Keratinocyte (primary cell): ENCODE measurements at regions not wholly inside any gene's neighbourhood (a gene's known extent, or its start where the extent isn't known, plus 50 kb on each side); places are given as distances from the start of the nearest gene placed in this dataset.

Experiments used
- DNase-seq: peaks from one replicate; pipeline ENCODE4 v3.0.0-alpha.2; 2011; ENCODE audit warnings: low read depth, missing footprints, low spot score
- FAIRE-seq: peaks from 2 replicates; lab custom pipeline; 2011; peaks lifted over from hg19 to GRCh38; lab: Jason Lieb, UNC
- H2AFZ ChIP-seq: 2 replicates; pipeline ENCODE4 v1.6.0; 2012; ENCODE audit warnings: low read length, control low read depth, inconsistent platforms; ENCODE audit not compliant: control insufficient read depth
- H3K27ac ChIP-seq: 2 replicates; pipeline ENCODE4 v1.5.1; 2011; ENCODE audit warnings: low read length; ENCODE audit not compliant: control insufficient read depth, insufficient read depth
- H3K27me3 ChIP-seq: 3 replicates; pipeline ENCODE4 v1.6.0; 2011; ENCODE audit warnings: low read length; ENCODE audit not compliant: control insufficient read depth, insufficient read depth; ENCODE audit errors: extremely low read depth
- H3K36me3 ChIP-seq, 2 experiments: 2 replicates in 1 of 2; 3 replicates in 1 of 2; pipeline ENCODE4 v1.5.1; 2011; ENCODE audit warnings: low read length in 2 of 2, mild to moderate bottlenecking in 1 of 2; ENCODE audit not compliant: control insufficient read depth in 2 of 2, insufficient read depth in 2 of 2; ENCODE audit errors: extremely low read depth in 1 of 2
- H3K4me1 ChIP-seq: 3 replicates; pipeline ENCODE4 v1.5.1; 2011; ENCODE audit warnings: low read length; ENCODE audit not compliant: control insufficient read depth, insufficient read depth; ENCODE audit errors: extremely low read depth
- H3K4me2 ChIP-seq: 3 replicates; pipeline ENCODE4 v1.6.0; 2011; ENCODE audit warnings: low read depth, low read length; ENCODE audit not compliant: control insufficient read depth, insufficient read depth; ENCODE audit errors: extremely low read depth
- H3K4me3 ChIP-seq, 3 experiments: fragments of 200-600 bp in 1 of 3; sonication (generic) in 1 of 3; 2 replicates in 2 of 3; 3 replicates in 1 of 3; pipeline ENCODE4 v1.5.1; 2011 to 2016; ENCODE audit warnings: low read length in 3 of 3, mild to moderate bottlenecking in 3 of 3, control low read depth in 2 of 3, inconsistent platforms in 1 of 3, low read depth in 1 of 3, mixed read lengths in 1 of 3, mixed run types in 1 of 3, moderate library complexity in 1 of 3; ENCODE audit not compliant: control insufficient read depth in 2 of 3, insufficient read depth in 2 of 3; ENCODE audit errors: extremely low read depth in 1 of 3
- H3K79me2 ChIP-seq: 2 replicates; pipeline ENCODE4 v1.6.0; 2012; ENCODE audit warnings: low read length; ENCODE audit not compliant: control insufficient read depth, insufficient read depth
- H3K9ac ChIP-seq: 3 replicates; pipeline ENCODE4 v1.6.0; 2011; ENCODE audit warnings: low read length; ENCODE audit not compliant: control insufficient read depth, insufficient read depth; ENCODE audit errors: extremely low read depth
- H3K9me1 ChIP-seq: 3 replicates; pipeline ENCODE4 v1.6.0; 2011; ENCODE audit warnings: low read length; ENCODE audit not compliant: control insufficient read depth, insufficient read depth; ENCODE audit errors: extremely low read depth
- H3K9me3 ChIP-seq: 2 replicates; pipeline ENCODE4 v1.5.1; 2012; ENCODE audit warnings: low read depth, low read length; ENCODE audit not compliant: control insufficient read depth
- H4K20me1 ChIP-seq: 3 replicates; pipeline ENCODE4 v1.6.0; 2011; ENCODE audit warnings: low read length; ENCODE audit not compliant: control insufficient read depth, insufficient read depth; ENCODE audit errors: extremely low read depth
- EZH2 ChIP-seq: IDR thresholded peaks from one replicate; pipeline ENCODE4 v1.6.1; 2012; ENCODE audit warnings: inconsistent platforms, mild to moderate bottlenecking, low read length, moderate library complexity
- dilution Hi-C: fragments of 300-500 bp; cut with MboI; formaldehyde crosslinking; loops from one replicate; pipeline ENCODE4 v1.7.0; 2020; ENCODE audit warnings: low sequenced_read_pairs; ENCODE audit not compliant: extremely low pct_ligation_motif_present
- TF ChIP-seq, protein P1 (sequence below), 3 experiments: IDR thresholded peaks in 1 of 3; conservative IDR thresholded peaks in 1 of 3; optimal IDR thresholded peaks in 1 of 3; 2 replicates in 2 of 3; 3 replicates in 1 of 3; pipeline versions ENCODE3 to v1.5.1; 2011; ENCODE audit warnings: low read length in 3 of 3, mild to moderate bottlenecking in 3 of 3, moderate library complexity in 2 of 3, control low read depth in 1 of 3, inconsistent platforms in 1 of 3; ENCODE audit not compliant: insufficient read depth in 2 of 3; ENCODE audit errors: extremely low read depth in 1 of 3

DNA sequence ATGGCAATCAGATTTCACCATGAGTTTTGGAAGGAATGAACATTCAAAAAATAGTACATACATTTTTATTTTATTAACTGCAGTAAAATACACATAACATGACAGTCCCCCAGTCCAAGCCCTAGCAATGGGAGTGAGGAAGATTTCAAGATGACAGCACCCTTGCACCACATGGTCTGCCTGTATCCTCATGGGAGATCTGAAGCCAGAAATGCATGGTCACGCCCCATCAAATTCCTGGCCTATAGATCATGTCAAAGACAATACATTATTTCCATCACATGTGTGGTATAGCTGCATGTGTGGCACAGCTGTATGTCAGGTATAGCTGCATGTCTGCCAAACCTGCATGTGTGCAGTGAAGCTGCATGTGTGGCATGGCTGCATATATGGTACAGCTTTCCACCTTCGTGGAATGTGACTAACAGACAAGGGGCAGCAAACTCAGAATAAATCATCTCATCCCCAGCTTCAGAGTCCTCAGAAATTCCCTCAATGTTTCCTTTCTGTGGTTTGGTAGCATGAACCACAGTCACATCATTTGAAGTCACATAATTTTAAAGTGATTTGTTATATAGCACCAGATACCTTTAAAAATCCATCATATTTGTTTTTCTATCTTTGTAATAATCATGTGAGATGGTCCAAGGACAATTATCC, 518.2 kb upstream of the SOX11 start:
- no peaks in the 10 kb centered on the region for H3K4me1 ChIP-seq
- no peak overlapping the region for H3K4me2 ChIP-seq
- no peak overlapping the region for H3K9ac ChIP-seq
- H3K27ac ChIP-seq, result no peak overlapping the region
- DNase-seq (no peak), FAIRE-seq (no peak)
- peaks cover 1% of the 10 kb centered on the region for H3K9me3 ChIP-seq
- dilution Hi-C loops, result no loop called here
- no peaks in the 10 kb centered on the region for H3K27me3 ChIP-seq
- H3K79me2 ChIP-seq, result no peaks in the 10 kb centered on the region
- TF ChIP-seq EZH2, result no peak
- TF ChIP-seq, protein P1, sequence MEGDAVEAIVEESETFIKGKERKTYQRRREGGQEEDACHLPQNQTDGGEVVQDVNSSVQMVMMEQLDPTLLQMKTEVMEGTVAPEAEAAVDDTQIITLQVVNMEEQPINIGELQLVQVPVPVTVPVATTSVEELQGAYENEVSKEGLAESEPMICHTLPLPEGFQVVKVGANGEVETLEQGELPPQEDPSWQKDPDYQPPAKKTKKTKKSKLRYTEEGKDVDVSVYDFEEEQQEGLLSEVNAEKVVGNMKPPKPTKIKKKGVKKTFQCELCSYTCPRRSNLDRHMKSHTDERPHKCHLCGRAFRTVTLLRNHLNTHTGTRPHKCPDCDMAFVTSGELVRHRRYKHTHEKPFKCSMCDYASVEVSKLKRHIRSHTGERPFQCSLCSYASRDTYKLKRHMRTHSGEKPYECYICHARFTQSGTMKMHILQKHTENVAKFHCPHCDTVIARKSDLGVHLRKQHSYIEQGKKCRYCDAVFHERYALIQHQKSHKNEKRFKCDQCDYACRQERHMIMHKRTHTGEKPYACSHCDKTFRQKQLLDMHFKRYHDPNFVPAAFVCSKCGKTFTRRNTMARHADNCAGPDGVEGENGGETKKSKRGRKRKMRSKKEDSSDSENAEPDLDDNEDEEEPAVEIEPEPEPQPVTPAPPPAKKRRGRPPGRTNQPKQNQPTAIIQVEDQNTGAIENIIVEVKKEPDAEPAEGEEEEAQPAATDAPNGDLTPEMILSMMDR (optimal IDR thresholded peaks at IDR 0.05 in 1 of 3, IDR thresholded peaks at IDR 0.05 in 1 of 3, conservative IDR thresholded peaks at IDR 0.05 in 1 of 3; ENCODE audit: extremely low read depth in 1 of 3, insufficient read depth in 2 of 3, low read length in 3 of 3), result no peak
- no peak overlapping the region for H3K4me3 ChIP-seq
- no peaks in the 10 kb centered on the region for H3K36me3 ChIP-seq
- no peaks in the 10 kb centered on the region for H3K9me1 ChIP-seq
- H4K20me1 ChIP-seq, result no peaks in the 10 kb centered on the region
- no peak overlapping the region for H2AFZ ChIP-seq

GRCh38 chr2:5175231-5175630, 517.0 kb upstream of the SOX11 start:
- no peaks in the 10 kb centered on the region for H3K9me1 ChIP-seq
- H3K27me3 ChIP-seq, result no peaks in the 10 kb centered on the region
- H3K36me3 ChIP-seq, result no peaks in the 10 kb centered on the region
- H4K20me1 ChIP-seq, result no peaks in the 10 kb centered on the region
- no peak overlapping the region for H3K4me3 ChIP-seq
- no peak overlapping the region for H3K4me2 ChIP-seq
- no peaks in the 10 kb centered on the region for H3K79me2 ChIP-seq
- H2AFZ ChIP-seq, result no peak overlapping the region
- no peak overlapping the region for H3K9ac ChIP-seq
- no peak overlapping the region for H3K27ac ChIP-seq
- TF ChIP-seq, protein P1 (optimal IDR thresholded peaks at IDR 0.05 in 1 of 3, IDR thresholded peaks at IDR 0.05 in 1 of 3, conservative IDR thresholded peaks at IDR 0.05 in 1 of 3; ENCODE audit: extremely low read depth in 1 of 3, insufficient read depth in 2 of 3, low read length in 3 of 3), result no peak
- no peak for TF ChIP-seq EZH2
- no peak for DNase-seq
- dilution Hi-C loops, result no loop called here
- FAIRE-seq, result no peak
- no peaks in the 10 kb centered on the region for H3K4me1 ChIP-seq
- peaks cover 1% of the 10 kb centered on the region for H3K9me3 ChIP-seq
